Ovary (tissue), 3 donors: ENCODE measurements at regions not wholly inside any gene's neighbourhood (a gene's known extent, or its start where the extent isn't known, plus 50 kb on each side); places are given as distances from the start of the nearest gene placed in this dataset.

Experiments used
- CTCF ChIP-seq, 3 donors: fragments of 450-650 bp in 2 of 3; fragments of 200-600 bp in 1 of 3; IDR thresholded peaks; one replicate each; pipeline versions ENCODE4 v1.5.1 to v1.8.0; 2016 to 2022; ENCODE audit warnings: antibody characterized with exemption in 3 of 3, mild to moderate bottlenecking in 1 of 3
- POLR2A ChIP-seq: fragments of 450-650 bp; IDR thresholded peaks from one replicate; pipeline ENCODE4 v1.6.1; 2017; ENCODE audit warnings: antibody characterized with exemption, mild to moderate bottlenecking, moderate library complexity
- donor health status: DM: no; HTN: no; CAD: no.

- TF ChIP-seq POLR2A (no peak), CTCF (IDR thresholded peaks at IDR 0.05) (no peak)
Measured at GRCh38 chr2:35784777-35785176, 570.8 kb upstream of the CRIM1 start.
